GM18870 (cell line): ENCODE measurements at regions not wholly inside any gene's neighbourhood (a gene's known extent, or its start where the extent isn't known, plus 50 kb on each side); places are given as distances from the start of the nearest gene placed in this dataset.

Experiments used
- ATAC-seq: cut with Tn5 transposase; IDR thresholded peaks from one replicate; pipeline ENCODE4 v1.9.1; 2021; ENCODE audit warnings: moderate library complexity; ENCODE audit not compliant: unreplicated experiment

DNA sequence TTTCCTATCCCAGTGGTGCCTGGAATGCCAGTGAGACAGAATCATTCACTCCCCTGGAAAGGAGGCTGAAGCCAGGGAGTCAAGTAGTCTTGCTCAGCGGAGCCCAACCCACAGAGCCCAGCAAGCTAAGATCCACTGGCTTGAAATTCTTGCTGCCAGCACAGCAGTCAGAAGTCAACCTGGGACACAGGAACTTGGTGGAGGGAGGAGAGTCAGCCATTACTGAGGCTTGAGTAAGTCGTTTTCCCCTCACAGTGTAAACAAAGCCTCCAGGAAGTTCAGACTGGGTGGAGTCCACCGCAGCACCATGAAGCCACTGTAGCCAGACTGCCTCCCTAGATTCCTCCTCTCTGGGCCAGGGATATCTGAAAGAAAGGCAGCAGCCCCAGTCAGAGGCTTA lies 283.2 kb upstream of the CPEB2 start:
- no peak for ATAC-seq

DNA sequence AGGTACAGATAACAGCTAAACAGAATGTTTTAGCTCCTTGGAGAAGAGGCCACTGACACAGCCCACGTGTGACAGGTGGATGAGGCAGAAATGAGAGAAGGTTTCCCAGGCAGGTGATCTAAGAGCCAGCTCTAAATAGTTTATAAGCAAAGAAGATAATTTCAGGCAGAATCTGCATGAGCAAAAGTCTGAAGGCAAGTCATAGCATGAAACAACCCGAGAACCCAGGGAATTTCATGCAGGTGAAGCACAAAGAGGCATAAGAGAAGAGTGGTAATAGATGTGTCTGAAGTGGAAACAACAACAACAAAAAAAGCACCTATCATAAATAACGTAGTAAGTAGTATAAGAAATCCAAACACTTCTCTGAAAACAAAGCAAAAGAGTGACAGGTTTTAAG lies 275.8 kb upstream of the CPEB2 start:
- ATAC-seq, result no peak

DNA sequence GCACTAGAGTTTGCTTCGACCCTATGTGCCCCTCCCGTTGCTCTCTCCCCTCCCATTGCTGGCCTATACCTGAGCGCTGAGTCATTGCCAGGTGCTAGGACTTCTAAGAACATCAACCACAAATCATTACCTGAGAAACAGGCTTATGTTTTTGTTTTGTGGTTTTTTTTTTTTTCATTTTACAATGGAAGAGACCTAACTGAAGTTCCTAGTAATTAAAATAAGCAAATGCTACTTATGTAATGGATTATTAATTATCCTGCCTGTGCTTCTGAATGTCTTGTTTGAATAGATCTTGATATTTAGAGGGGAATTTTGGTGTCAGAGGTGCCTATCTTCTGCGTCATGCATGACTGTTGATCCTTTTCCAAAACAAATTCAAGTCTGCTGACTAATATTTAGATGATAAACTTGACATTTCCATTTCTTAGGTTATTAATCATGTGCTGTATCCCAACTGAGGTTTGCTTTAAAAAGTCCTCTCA lies 275.4 kb upstream of the CPEB2 start:
- ATAC-seq, result no peak

DNA sequence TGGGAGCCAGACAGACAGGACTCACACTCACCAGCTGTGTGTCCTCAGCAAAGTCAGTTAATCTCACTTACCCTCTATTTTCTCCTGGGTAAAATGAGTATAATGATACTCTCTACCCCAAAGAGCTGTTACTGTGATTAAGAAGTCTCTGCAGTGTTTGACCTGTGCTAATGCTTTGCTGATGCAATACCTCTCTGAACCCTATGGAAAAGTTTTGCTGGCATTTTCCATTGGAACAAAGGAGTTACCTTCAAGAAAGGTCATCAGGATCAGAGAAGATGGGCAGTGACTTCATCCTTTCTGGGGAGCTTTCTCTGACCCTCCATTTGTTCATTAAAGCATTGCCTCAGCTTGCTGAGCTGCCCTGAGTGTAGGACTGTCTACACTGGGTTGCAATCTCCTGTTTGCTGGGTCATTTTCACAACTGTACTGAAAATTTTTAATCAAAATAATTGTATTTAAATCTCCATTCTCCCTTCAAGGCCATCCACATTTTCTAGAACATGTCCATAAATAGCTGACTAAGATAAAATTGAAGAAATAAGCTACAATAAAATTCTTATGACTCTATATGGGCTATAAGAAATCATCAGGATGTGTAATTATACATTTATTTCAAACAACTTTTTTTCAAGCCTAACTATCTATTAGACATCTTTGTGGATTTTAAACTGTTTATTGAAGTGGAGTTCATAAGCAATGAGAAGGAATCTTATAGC lies 272.8 kb upstream of the CPEB2 start:
- no peak for ATAC-seq

DNA sequence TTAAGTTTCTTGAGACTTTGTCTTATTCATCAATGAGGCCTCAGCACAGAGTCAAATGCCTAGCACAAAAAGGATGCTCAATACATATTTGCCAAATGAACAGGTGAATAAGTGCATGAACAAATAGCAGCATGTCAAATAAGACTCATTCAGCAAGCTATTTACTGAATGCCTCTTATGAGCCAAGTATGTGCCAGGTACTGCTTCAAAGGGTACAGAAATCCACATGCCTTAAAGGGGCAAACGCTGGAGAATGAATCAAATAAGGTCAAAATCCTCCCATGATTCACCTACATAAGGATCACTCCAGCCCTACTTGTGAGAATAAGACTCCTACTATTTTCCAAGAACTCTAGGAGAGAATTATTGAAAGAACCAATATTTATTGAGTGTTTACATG lies 260.2 kb upstream of the CPEB2 start:
- no peak for ATAC-seq

DNA sequence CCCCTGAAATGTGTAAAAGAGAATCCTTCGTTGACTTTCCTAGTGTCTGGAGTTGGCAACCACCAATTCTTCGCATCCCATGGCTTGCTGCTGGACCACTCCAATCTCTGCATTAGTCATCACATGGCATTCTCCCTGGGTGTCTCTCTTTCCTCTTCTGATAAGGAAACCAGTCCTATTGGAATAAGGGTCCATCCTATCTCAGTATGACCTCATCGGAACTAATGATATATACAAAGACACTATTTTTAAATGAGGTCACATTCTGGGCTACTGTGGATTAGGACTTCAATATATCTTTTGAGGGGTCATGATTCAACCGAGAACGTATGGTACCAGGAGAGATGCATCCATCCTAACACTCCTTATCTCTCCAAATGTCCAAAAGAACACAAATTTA lies 259.1 kb upstream of the CPEB2 start:
- ATAC-seq, result no peak

DNA sequence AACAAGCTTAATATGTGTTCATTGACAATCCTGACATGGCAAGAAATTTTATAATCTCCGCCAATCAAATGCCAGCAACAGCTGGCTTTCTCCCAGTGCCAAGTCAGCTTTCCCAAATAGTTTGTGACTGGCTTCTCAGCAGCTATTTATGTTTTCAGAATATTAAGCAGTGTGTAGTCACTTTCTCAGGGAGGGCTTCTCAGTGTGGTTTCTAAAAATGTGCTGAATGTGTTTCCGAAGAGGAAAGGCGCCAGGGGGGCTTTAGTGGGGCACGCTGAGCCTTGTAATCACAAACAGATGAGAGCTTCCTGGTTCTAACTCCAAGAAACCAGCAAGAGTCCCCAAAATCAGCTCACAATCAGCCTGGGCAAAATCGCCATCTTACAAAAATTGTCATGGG lies 258.7 kb upstream of the CPEB2 start:
- ATAC-seq, result no peak

DNA sequence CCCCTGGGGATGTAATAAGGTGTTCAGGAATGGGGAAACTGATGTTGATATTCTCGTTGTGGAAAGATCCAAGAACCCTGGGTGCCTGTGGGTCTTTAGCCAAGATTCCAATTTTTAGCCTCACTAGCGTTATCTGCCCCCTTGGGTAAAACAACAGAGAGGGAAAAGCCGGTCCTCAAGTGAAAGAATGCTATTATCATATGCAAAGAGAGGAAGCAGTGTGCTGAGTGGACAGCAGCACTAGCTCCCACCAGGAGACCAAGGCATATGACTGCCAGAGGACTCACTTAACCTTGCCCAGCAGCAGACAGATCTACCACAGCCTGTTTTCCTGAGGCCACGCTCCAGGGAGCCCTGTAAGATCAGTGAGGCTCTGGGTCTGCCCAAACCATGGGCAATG lies 257.9 kb upstream of the CPEB2 start:
- ATAC-seq, result no peak

DNA sequence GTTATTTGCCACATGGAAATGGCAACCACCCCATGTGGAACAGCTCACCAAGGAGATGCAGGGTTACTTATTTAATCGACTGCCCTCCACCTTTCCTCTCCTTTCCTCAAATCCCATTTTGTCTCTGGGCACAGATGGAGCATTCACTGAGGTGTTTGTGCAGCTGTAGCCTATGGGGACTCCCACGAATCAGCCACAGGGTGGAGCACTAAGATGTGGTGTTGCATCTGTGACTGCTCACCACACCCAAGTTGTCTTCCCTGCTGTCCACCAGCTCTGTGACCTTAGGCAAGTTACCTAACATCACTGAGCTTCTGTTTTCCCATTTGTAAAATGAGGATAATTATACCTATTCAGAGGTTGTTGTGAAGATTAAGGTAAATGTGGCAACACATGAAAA lies 252.4 kb upstream of the CPEB2 start:
- ATAC-seq, result peak; percentile 74

DNA sequence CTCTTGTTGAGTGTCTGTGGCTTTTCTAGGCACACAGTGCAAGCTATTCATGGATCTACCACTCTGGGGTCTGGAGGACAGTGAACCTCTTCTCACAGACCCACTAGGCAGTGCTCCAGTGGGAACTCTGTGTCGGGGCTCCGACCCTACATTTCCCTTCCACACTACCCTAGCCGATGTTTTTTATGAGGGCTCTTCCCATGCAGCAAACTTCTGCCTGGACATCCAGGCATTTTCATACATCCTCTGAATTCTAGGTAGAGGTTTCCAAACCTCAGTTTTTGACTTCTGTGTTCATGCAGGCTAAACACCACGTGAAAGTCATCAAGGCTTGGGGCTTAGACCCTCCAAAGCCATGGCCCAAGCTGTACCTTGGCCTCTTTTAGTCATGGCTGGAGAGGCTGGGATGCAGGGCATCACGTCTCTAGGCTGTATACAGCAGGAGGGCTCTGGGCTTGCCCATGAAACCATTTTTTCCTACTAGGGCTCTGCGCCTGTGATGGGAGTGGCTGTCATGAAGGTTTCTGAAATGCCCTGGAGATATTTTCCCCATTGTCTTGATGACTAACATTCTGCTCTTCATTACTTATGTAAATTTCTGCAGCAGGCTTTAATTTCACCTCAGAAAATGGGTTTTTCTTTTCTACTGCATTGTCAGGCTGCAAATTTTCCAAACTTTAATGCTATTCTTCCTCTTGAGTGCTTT lies 249.8 kb upstream of the CPEB2 start:
- no peak for ATAC-seq

DNA sequence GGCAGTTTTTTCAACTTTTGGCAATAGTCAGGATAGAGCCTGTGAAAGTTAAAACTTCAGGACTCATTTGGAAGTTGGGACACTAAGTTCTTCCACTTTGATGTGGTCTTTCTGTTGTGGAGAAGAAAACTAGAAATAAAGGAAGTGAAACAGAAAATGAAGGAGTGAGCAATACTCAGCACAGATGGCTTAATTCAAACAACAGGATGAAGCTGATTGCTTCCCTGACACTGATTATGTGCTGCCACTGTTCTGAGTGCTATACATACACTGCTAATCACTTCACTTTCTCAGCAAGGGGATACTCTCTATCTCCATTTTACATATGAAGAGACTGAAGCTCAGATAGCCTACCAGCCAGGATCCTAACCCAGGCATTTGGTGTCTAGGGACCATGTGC lies 235.1 kb upstream of the CPEB2 start:
- peak; percentile 66 for ATAC-seq

DNA sequence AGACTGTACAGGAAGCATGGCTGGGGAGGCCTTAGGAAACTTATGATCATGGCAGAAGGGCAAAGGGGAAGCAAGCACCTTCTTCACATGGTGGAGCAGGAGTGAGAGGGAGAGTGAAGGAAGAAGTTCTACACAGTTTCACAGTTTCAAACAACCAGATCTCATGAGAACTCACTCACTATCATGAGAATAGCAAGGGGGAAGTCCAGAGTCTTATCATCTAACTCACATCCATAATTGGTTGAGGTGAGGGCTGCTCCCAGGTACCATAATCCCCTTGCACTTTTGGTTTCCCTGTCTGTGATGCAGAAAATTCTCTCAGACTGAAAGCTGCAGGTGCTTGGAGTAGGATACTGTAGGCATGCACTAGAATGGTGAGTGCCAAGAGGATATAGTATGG lies 233.8 kb upstream of the CPEB2 start:
- no peak for ATAC-seq

DNA sequence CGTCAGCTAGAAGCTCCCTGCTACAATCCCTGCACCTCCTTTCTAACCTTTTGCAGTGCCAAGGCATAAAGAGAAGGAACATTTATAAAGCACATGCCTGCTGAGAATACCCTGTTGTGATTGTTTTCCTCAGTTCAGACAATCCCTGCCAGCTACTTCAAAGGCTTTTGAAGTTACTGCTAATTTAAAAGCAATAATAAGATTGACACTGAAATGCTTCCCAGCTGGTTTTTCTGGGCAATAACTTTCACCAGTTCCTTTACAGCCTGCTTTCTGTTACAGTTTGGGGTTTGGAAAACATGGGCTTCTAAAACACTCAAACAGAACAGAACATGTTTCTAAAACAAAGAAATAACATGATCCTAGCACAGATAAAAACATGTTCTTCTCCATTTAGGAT lies 232.3 kb upstream of the CPEB2 start:
- ATAC-seq, result no peak

DNA sequence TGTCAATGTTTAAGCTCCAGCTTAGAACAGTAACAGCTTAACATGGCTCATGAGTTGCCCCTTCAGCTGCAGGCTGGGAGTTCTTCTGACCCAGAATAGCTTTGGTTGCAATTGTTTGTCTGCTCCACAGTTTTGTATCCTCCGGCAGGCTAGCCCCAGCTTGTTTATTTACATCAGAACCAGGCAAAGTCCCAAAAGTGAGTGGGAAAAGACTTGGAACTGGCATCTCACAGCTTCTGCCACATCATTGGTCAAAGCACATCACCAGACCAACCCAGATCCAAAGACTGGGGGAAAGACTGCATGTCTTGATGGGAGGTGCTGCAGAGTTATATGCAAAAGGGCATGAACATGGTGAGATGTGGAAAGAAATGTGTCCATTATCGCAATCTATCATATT lies 231.2 kb upstream of the CPEB2 start:
- ATAC-seq, result no peak

DNA sequence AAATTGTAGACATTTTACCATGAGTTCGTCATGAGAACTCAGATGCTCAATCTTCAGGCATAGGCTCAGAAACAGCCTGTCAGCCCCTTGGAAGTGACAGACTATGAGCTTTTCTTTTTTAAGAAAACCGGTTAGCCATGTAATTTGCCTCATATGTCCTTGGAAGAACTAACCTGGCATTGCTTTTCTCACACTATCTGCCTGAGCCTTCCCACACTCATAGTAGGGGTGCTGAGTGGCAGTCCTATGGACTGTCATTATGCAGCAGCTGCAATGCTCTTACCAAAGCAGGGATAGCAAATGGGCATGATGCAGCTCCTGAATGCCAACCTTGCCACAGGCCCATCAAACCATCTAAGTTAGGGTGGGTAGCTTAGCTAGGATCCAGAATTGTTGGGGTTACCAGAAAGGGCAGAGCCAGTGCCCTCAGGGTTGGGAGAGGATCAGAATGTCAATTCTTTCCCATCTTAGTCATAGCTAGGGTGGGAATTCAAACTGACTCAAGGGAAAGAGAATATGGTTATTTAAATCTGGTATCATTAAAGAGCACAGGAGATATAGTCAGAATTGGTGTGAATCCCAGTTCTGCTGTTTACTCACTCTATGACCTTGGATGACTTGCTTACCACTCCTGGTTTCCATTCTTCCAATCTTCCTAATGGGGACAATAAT lies 230.6 kb upstream of the CPEB2 start:
- ATAC-seq, result no peak

DNA sequence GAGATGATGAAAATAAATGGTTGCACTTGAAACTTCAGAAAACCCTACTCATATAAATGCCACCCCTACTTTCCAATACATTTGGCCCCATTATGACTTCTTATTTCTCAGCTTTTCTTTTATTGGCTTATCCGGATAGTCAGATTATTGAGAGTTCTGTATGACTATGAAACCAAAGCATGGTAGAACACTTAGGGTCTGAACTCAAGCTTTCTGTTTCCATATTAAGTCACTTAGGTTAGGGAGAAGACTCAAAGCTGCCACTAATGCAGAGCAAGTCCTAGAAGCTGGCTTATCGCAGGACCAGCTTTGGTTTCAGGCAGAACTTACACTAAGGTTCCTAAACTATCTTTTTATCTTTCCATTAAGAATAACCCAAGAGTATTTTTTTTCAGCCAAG lies 229.9 kb upstream of the CPEB2 start:
- no peak for ATAC-seq

DNA sequence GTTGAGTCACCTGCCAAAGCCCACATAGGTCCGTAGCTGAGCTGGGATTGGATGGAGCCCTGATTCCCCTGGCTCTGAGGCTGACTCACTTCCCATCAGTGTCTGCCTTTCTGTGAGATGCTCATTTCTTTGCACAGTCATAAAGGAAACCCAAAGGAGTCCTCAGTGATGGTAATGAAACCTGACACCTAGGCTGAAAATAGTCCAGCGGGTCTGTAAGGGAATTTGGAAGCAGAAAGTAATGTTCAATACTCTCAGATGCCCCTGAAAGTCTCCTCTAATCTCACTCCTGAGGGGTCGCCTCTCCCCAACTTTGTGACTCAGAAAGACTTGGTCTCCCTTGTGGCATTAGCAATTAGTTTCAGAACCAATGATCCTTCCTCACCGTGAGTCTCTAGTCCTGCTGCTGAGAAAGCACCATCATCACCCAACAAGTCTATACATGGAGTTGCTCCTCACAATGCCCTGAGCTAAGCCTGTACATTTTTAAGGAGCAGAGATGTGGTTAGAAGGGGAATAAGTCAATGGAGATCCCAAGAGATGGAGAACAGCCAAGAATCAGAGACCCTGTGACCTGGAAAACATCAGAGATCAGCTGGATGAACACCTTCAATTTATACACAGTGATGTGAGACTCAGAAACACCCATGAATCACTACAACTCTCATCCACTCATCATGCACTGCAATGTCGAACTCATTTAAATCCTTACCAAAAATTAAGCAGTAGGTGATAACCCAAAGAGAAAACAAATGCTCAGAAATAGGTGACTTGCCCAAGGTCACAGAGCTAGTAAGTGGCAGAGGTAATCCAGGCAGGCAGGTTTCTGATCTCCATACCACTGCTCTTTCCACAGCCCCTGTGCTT lies 219.0 kb upstream of the CPEB2 start:
- peak; percentile 99 for ATAC-seq

DNA sequence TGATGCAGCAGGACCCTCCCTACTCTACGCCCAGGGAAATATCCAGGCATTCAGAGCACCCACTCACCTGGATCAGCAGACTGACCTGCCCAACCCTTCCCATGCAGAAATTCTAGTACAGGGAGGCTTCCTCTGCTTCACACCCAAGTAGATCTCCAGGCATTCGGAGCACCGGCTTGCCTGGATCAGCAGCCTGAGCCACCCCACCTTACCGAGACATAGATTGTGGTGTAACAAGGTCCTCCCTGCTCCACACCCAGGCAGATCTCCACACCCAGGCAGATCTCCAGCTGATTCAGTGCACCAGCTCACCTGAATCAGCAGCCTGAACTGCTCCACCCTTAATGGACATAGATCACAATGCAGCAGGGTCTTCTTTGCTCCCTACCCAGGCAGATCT lies 215.1 kb upstream of the CPEB2 start:
- ATAC-seq, result no peak

DNA sequence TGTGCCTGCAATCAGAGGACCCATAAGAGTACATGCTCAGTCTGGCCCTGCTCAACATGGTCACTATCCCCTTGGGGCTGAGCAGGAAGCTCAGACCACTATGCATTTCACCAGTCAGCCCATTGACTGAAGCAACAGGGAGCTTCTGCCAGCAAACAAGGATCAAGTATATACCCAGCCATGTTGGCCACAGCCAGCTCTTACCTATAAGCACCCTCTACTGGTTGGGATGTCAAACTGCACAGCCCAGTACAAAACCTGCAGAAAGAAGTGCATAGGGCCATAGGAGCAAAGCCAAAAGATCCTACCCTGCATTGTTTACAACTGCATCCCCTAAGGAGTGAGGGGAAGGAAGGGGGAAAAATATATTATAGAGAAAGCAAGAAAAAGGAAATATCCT lies 214.4 kb upstream of the CPEB2 start:
- no peak for ATAC-seq

DNA sequence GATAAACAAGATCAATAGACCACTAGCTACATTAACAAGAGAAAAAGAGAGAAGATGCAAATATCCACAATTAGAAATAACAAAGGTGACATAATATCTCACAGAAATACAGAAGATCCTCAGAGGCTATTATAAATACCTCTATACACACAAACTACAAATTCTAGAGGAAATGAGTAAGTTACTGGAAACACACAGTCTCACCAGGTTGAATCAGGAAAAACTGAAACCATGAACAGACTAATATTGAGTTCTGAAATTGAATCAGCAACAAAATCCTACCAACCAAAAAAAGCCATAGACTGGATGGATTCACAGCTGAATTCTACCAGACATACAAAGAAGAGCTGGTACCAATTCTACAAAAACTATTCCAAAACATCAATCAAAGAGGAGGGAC lies 211.8 kb upstream of the CPEB2 start:
- peak; percentile 72 for ATAC-seq

DNA sequence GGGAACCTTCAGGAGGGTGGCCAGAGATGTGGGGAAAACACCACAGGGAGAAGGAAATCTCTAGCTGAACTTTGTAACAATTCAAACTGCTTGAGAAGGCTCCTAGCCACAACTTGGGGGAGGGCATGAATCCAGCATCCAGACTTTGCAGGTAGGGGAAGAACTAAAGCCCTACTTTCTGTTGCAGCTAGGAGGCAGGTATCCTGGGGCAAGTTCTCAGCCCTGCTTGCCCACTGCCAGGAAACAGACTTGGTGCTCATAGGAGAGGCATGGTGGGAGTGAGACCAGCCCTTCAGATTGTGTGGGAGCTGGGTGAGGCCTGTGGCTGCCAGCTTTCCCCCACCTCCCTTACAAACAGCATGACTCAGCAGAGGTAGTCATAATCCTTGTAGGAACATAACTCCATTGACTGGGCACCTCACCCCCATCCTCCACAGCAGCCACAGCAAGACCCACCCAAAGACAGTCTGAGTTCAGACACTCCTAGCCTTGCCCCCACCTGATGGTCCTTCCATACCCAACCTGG lies 209.5 kb upstream of the CPEB2 start:
- ATAC-seq, result no peak
